GM12801 (cell line): ENCODE measurements at regions not wholly inside any gene's neighbourhood (a gene's known extent, or its start where the extent isn't known, plus 50 kb on each side); places are given as distances from the start of the nearest gene placed in this dataset.

Experiments used
- TF ChIP-seq, protein P1 (sequence below): IDR thresholded peaks from one replicate; pipeline ENCODE4 v1.5.1; 2011; ENCODE audit warnings: control low read depth; ENCODE audit not compliant: insufficient read length; ENCODE audit errors: extremely low read depth

DNA sequence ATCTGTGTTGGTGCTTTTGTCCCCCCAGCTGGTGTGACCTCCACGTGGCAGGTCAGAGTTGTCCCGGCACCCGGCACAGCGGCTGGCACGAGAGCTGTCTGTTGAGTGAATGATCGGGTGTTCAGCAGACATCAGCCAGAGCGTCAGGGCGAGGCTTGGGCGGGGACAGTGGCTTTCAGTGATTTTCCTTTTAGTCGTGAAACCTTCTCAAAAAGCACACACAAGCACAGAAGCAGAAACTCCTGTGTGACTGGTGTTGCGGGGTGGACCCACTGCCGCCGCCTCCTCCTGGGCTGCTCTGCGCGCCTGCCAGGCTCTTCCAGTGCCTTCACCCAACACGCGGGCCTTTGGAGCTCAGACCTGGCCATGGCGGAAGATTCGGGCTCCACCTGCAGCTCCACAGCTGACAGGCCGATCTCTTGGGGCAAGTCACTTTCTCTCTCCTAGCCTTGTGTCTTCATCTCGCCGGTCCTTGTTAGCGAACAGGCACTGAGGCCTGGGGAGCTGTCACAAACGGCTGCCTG lies 51.4 kb upstream of the HGFAC start:
- TF ChIP-seq, protein P1, sequence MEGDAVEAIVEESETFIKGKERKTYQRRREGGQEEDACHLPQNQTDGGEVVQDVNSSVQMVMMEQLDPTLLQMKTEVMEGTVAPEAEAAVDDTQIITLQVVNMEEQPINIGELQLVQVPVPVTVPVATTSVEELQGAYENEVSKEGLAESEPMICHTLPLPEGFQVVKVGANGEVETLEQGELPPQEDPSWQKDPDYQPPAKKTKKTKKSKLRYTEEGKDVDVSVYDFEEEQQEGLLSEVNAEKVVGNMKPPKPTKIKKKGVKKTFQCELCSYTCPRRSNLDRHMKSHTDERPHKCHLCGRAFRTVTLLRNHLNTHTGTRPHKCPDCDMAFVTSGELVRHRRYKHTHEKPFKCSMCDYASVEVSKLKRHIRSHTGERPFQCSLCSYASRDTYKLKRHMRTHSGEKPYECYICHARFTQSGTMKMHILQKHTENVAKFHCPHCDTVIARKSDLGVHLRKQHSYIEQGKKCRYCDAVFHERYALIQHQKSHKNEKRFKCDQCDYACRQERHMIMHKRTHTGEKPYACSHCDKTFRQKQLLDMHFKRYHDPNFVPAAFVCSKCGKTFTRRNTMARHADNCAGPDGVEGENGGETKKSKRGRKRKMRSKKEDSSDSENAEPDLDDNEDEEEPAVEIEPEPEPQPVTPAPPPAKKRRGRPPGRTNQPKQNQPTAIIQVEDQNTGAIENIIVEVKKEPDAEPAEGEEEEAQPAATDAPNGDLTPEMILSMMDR: no peak

DNA sequence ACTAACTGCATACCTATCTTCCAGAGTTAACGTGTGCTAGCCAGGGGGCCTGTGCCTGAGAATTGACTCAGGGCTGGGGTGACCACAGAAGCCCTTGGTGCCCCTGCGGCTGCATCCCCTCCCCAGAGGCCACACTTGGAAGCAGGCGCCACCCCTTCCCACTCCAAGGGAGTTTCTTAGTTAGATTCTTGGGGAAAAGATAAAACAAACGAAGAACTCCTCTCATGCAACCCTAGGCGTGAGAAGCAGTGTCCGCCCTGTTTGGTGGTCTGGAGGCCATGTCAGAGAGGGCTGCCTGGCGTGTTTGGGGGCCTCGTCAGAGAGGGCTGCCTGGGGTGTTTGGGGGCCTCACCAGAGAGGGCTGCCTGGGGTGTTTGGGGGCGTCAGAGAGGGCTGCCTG lies 50.3 kb upstream of the HGFAC start:
- TF ChIP-seq, protein P1: no peak
